GM21529 (cell line): ENCODE measurements at regions not wholly inside any gene's neighbourhood (a gene's known extent, or its start where the extent isn't known, plus 50 kb on each side); places are given as distances from the start of the nearest gene placed in this dataset.
"Not testable (repeated sequence)": the region's sequence is repeated elsewhere in the genome, so short reads cannot be mapped to it uniquely, and the experiment has no call there.

ENCODE experiments used
- ATAC-seq: cut with Tn5 transposase; IDR thresholded peaks from one replicate; pipeline ENCODE4 v1.9.1; 2021; ENCODE audit not compliant: unreplicated experiment

DNA sequence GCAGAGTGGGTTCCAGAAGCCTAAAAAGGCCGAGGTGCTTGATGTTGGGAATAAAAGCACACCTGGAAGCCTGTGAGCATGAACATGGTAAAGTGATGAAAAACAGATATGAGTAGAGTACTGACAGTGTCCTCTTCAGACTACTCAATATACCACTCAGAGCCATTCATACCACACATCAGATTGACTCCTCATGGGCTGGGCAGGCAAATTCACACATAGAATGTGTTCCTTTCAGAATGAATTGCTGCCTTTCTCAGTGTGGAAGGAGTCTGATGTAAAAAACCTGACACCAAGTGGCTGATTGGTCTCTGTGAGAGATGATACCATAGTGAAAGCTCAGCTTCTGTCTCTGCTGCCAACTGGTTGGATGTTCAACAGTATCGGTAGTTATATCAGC is 442.7 kb downstream of the RAPGEF2 start:
- no peak for ATAC-seq

DNA sequence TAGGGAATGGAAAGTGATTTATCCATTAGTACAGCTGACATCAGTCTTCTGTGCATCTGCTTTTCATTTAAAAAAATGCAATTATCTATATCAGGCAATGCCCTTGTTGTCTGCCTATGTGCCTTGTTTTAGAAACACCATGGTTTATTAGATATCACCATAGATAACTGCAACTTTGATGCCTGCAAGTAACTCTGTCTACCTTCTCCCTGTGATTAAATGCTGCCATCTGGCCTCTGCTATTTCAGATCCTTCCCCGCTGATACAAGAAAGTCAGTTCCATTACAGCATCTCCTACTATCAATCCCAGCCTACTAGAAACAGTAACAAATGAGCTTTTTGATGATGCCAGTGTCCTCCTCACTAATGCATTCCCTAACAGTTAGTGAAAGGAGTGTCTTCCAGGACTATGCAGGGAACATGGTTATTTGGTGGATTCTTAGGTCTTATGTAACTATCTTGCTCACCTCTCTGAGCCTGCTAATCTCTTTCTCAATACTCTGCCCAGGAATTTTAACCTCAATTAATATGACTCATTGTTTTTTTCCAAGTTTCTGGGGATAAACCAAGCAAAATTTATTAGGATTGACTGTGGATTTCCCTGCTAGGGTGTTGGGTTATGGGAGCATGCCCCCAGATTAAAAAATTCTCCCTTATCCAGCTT is 444.9 kb downstream of the RAPGEF2 start:
- no peak for ATAC-seq

DNA sequence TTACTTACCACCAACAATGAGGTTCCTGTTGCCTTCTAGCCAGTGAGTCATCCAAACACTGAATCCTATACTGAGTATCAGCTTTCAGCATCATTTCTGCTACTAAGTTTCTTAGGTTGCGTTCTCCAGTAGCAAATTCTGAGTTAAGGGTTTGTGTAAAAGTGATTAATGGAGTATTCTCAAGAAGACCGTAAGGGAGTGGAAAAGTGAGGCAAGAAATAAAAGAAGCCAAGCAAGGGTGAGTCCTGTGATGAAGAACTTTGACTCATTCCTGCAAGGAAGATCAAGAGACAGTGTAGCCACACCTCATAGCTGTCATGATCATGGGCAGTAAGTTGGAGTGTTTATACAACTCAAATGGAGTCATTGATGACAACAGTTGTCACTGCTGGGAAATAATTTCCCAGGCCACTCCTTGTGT is 446.2 kb downstream of the RAPGEF2 start:
- no peak for ATAC-seq

DNA sequence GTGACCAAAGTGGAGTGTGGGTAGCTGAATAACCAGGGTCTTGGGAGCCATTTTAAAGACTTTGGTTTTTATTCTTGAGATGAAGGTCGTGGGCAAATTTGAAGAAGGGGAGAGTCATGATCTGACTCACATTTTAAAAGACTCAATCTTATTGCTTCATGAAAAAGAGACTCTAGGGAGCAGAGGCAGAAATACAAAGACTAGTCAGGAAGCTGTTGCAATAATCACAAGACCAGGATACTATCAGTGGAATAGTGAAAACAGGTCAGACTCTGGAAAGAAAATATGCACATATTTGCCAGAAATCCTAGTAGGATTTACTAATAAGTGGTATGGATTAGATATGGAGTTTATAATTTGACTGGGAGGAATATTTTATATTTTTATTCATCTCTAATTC is 448.4 kb downstream of the RAPGEF2 start:
- ATAC-seq: no peak

DNA sequence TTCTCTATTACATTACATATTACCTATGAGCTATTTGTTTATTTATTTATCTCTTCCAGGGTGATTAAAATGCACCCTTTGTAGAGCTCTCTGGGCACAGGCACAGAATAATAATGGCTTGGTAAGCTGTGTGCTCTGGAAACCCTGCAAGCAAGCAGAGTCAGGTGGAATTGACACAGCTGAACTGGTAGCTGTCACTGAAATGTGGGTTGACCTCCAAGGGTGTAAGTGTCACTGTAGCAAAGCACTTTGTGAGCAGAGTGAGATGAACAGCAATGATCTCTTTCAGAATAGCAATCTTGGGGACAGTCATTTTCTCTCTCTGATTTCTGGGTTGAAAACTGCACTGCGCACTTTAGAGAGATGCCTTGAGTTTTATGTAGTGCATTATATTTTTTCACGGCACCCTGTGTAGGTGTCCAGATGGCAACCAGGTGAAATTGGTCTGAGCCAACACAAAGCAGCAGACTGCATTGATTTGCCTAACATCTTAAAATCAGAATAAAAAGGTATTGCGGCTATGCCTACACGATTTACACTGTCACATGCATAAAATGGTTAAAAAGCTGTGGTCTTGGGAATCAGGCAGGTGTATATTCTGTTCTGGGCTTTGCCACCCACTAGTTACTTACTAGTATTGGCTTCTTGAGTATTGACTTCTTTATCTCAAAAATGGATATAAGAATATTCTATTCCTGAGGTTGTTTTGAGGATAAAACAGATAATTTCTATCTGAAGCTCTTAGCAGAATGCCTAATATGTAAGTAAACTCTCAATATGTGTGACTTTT is 450.3 kb downstream of the RAPGEF2 start:
- no peak for ATAC-seq

DNA sequence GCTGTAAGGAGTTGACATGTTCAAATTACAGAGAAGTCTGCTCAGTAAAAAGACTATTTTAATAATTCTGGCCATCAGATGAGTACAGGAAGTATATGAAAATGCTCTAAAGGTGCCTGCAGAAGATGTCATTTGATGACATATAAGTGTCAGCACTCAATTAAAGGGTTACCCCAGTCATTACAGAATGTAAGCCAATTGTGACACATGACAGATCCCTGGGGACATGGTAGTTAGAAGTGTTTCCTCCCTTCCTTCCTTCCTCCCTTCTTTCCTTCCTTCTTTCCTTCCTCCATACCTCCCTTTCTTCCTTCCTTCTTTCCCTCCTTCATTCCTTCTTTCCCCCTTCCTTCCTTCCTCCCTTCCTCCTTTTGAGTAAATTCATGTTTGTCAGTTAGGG is 453.0 kb downstream of the RAPGEF2 start:
- no peak for ATAC-seq

DNA sequence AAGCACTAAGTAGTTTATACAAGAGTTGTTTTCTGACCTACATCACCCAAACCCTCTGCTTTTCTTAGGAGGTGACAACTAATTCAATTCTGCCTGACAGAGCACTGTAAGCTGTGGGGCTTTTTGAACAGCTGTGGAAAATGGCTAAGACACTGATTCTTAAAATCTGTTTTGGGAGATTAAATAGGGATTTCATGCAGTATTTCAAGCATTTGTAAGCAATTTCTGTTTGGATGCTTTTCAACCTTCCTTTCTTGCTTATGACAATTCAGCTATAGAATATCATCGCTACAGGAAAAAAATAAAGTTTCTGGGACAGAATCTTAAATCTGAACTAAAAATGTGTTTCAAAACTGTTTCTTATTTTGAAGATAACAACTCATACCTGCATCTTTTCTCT is 459.5 kb downstream of the RAPGEF2 start:
- ATAC-seq: no peak

DNA sequence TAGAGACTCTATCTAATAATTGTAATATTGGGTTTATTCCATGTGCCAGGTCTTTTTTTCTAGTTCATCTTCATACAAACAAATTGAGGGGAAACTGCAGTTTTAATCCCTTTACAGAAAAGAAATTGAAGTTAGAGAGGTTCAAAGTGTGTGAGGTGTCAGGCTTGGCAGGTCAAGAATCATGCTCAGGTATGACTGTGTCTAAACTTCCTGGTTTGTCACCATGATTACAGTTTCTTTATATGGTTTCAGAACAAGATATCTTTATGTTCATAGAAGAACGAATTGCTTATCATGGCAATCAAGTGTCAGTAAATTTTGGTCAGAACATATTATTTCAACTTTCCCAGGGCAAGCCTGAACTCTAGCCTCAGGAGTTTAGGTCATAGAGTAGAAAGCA is 460.4 kb downstream of the RAPGEF2 start:
- ATAC-seq: no peak

DNA sequence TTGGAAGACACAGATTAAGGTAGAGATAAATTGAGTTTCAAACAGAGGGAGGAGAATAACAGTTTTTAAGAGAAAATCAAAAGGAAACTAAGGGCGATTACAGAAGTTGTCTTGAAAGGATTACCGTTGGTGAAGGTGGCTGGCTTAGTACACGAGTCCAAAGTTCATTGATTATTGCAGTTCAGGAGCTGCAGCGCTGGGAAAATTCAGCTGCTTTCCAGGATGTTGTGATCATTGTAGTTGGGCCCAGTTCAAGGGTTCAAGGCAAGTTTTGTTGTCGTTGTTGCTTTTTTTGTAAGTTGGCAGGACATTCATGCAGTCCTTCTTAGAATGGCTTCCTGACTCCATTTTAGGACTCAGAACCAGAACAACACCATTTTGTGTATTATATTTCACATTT is 461.7 kb downstream of the RAPGEF2 start:
- no peak for ATAC-seq

DNA sequence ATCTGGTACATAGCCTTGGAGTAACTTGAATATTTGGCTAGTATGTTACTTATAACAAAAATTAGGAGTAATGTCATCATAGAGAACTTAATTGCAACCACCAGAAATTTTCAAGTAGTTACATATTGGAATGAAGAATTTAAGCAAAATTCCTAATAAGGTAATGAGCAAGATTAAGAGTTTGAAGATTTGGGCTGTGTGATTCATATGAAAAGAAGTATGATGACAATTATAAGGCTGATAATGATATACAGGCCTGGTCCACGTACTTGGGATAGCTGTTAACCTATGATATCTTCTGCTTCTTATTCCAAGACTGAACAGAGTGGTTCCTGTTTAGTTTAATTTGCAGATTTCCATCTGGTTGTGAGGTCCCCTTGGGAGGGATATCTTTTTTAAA is 463.9 kb downstream of the RAPGEF2 start:
- ATAC-seq: no peak

DNA sequence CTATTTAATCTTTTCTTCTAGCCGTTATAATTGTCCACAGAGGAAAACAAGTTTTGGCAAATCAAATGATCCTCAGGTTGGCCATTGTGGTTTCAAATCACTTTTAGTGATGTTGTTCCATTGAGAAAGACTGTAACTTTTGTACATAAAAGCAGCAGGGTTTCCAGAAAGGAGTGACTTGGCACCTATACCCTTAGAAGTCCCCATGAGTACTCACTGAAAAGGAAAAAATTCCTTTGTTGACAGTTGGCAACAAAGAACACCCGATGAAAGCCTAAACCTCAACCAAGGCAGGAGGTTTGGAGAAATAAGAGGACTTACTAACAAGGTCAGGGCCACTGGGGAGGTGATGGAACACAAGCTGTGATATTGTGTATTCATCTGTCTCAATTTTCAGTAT is 474.4 kb downstream of the RAPGEF2 start:
- ATAC-seq: no peak

DNA sequence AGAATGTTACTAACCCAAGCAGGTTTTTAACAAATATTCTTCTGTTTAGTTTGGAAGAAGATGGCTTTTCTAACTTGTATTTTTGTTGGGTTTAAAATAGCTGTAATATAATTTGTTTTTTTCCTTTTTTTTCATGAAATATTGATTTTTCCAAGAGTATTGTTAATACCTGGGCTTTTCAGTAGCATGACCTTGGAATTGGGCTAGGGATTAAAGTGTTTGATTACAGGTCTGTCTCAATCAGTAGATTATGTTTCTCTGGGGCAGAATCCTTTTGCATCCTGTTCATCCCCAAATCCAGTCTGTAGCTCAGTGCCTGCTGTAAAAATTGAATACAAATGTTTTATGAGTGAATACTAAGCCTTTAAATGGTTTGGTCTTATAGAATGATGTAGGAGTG is 479.8 kb downstream of the RAPGEF2 start:
- no peak for ATAC-seq

DNA sequence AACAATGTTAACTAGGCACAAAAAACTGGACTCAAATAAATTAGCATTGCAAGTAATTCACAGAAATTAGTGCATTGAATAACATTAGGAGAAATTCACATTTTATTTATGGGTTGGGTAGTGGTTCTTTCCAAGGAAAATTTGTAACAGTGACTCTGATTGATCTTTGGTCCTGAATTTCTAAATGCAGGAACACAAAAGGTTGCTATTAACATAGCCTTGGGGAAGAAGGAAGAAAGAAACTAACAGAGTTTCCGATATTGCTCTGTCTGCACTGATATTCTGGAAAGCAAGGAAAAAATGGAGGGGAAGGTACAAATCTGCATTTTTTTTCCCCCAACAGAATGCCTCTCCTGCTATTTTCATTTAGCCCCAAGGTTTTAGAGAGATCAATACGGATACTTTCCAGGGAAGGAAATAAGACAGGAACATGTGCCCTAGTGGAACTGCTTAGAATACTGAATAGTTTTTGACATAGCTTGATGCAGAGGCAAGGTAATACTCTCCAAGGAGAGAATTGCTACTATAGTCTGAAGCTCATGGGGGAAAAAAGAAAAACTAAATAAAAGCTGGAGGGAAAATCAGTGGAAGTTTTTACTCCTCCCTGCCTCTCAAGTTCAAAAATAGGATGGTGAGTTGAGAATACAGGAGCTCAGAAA is 490.1 kb downstream of the RAPGEF2 start:
- no peak for ATAC-seq

DNA sequence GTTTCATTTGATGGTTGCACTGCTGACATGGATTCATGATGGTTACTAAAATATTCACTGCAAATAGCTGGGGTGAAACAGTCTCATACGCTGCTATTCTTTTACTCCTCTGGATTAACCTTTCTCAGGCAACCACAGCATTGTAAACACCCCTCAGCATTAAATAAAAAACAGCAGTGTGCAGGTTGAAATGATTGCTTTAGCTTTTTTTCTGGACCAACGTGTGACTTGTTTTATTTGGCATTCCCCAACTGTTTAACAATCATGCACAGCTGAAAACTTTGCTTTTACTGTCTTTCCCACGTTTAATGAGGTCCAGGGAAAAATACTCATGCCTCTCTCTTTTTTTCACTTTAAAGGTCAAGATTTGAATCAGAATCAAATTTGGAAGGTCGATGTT is 490.8 kb downstream of the RAPGEF2 start:
- no peak for ATAC-seq

DNA sequence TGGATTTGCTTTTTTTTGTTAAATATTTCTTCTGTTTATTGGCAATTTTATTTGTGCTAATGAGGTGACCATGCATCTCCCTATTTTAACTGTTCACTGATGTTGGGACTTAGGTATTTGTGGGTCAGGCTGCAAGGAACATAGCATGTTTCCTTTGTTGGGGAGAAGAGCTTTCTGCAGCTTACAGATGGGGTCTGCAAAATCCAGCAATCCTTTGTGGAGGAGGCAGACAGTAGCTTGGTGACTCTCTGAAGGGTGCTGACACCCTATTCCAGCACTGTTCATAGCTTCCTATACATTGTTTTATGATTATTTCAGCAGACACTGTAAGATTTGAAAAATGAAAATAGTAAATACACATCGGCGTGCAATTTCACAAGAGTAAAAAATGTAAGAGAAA is 491.7 kb downstream of the RAPGEF2 start:
- no peak for ATAC-seq

DNA sequence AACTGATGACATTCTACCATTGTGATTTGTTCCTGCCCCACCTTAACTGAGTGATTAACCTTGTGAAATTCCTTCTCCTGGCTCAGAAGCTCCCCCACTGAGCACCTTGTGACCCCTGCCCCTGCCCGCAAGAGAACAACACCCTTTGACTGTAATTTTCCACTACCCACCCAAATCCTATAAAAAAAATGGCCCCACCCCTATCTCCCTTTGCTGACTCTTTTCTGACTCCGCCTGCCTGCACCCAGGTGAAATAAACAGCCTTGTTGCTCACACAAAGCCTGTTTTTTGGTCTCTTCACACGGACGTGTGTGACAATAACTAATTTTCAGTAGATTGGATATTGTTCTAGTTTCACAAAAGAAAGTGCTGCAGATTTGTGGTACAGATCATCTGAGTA is 492.2 kb downstream of the RAPGEF2 start:
- not testable (repeated sequence) for ATAC-seq

DNA sequence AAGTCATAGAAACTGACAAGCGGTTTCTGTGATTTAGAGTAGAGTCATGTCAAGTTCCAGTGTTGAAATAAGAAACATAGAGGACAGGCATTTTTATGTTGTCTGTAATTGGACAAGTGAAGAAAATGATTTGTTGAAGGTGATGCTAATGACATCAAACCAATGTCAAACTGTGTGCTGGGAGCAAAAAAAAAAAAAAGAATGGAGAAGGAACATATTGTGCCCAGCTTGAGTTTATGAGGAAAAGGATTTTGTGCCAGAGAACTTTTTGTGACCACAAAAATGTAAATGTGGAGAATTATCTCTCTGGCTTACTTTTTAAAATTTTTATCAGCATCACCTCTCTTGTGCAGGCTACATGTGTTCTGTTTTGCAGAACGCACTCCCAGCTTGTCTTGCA is 495.7 kb downstream of the RAPGEF2 start:
- ATAC-seq: no peak

DNA sequence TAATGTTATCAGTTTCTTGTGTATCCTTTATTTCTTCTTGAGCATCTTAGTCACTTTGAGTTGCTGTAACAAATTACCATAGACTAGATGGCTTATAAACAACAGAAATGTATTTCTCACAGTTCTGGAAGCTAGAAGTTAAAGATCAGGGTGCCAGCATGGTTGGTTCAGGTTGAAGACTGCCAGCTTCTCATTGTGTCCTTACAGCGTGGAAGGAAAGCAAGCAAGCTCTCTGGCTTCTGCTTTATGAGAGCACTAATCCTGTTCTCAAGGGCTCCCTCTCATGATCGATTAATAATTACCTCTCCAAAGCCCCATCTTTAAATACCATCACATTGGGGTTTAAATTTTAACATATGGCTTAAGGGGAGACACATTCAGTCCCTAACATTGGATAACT is 497.2 kb downstream of the RAPGEF2 start:
- ATAC-seq: no peak

DNA sequence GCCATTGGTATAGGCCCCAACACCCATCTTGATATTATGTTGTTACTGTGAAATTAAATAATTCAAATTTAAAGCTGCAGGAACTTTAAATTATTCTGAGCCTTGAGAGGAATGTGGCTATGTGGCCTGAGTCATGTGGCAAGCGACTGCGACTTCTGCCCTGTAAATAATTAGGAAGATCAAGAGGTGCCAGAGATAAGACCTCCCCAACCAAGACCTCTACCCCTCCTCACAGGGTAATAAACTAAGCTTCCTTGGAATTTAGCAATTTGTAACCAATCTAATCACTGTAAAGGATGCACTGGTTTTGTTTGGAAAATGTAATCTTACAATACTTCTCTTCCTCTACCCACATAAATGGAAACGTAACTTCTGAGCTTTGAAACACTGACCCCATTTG is 501.9 kb downstream of the RAPGEF2 start:
- ATAC-seq: no peak

DNA sequence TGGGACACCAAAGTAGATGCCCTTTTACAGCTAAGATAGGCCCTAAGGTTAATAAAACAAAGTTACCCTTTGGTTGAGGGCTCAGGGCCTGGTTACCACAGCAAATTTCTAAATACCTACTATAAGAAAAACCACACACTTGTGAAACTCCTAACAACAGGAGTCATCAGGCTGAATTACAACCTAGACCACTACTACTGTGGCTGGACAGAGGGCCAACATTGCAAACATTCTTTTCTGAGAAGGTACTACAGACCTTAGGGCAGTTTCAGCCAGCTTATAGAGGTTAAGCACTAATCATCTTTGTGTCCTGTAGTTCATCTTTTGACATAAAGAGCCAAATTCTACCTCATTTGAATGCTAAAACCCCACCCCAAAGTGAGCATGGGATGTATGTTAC is 504.0 kb downstream of the RAPGEF2 start:
- no peak for ATAC-seq

DNA sequence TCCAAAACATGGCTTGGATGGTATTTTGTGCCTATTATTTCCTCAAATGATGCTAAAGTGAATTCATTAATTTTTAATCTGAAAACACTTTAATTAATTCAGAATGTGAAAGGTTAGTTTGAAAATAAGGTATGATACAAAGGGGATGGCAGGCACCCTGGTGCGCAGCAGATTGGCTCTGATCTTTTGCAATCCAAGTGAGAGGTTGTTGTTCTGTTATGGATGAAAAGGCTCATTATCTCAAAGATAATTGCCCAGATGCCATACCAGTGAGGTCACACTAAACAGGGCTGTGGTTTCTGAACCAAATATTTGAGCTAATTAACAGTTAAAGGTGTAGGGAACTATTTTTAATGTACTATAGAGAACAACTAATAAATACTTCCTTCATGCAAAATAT is 504.9 kb downstream of the RAPGEF2 start:
- ATAC-seq: no peak

DNA sequence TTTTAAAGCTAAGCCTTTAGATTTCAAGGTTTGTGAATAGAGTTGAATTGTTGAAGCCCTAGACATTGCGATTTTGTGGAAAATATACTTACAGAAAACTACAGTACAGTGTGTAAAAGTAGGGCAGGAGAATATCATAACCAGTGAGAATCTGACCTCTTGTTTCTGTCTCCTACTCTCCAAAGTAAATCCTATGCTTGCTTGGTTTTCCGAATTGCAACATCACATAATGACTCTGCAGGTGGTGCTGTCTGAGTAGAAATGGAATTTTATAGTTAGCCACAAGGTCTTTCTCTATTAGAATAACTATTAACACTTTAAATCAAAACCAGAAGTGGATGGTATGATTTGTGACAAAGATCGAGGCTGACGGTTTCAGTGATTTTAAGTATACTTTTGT is 505.6 kb downstream of the RAPGEF2 start:
- no peak for ATAC-seq
